Fibroblast of skin of left quadriceps (primary cell): ENCODE measurements at regions not wholly inside any gene's neighbourhood (a gene's known extent, or its start where the extent isn't known, plus 50 kb on each side); places are given as distances from the start of the nearest gene placed in this dataset.

Experiments used
- DNase-seq, 2 experiments: peaks; one replicate each; pipeline ENCODE4 v3.0.0-alpha.2; 2013; ENCODE audit warnings: low read depth in 2 of 2

GRCh38 chr3:72141264-72141663, 356.3 kb upstream of the PROK2 start:
- DNase-seq: no peak

GRCh38 chr3:72139316-72139715, 354.4 kb upstream of the PROK2 start:
- DNase-seq: no peak

GRCh38 chr3:72137865-72138861, 353.2 kb upstream of the PROK2 start:
- DNase-seq: no peak

GRCh38 chr3:72135636-72136035, 350.7 kb upstream of the PROK2 start:
- no peak for DNase-seq

- no peak for DNase-seq
Observed at GRCh38 chr3:72134989-72135451, 350.1 kb upstream of the PROK2 start.

- no peak for DNase-seq
Observed at GRCh38 chr3:72133329-72134011, 348.5 kb upstream of the PROK2 start.

- DNase-seq: no peak
Observed at GRCh38 chr3:72131899-72132298, 347.0 kb upstream of the PROK2 start.

GRCh38 chr3:72130565-72130964, 345.6 kb upstream of the PROK2 start:
- DNase-seq: no peak

GRCh38 chr3:72129501-72130094, 344.6 kb upstream of the PROK2 start:
- DNase-seq: peak; percentile 47 to 51

GRCh38 chr3:72128921-72129320, 344.0 kb upstream of the PROK2 start:
- DNase-seq: no peak

GRCh38 chr3:72127844-72128243, 342.9 kb upstream of the PROK2 start:
- DNase-seq: no peak

- DNase-seq: no peak
Observed at GRCh38 chr3:72127224-72127612, 342.3 kb upstream of the PROK2 start.

- no peak for DNase-seq
Observed at GRCh38 chr3:72126441-72127223, 341.7 kb upstream of the PROK2 start.

GRCh38 chr3:72123908-72124441, 339.0 kb upstream of the PROK2 start:
- DNase-seq: peak; percentile 98

- no peak for DNase-seq
Observed at GRCh38 chr3:72120806-72121778, 336.1 kb upstream of the PROK2 start.

- no peak for DNase-seq
Observed at GRCh38 chr3:72120039-72120438, 335.1 kb upstream of the PROK2 start.

- no peak for DNase-seq
Observed at GRCh38 chr3:72118628-72119027, 333.7 kb upstream of the PROK2 start.

GRCh38 chr3:72116226-72116625, 331.3 kb upstream of the PROK2 start:
- no peak for DNase-seq

- no peak for DNase-seq
Observed at GRCh38 chr3:72115307-72115706, 330.4 kb upstream of the PROK2 start.

- DNase-seq: no peak
Observed at GRCh38 chr3:72114773-72115172, 329.8 kb upstream of the PROK2 start.
